ENCODE measurements at regions not wholly inside any gene's neighbourhood (a gene's known extent, or its start where the extent isn't known, plus 50 kb on each side); places are given as distances from the start of the nearest gene placed in this dataset.

DNA sequence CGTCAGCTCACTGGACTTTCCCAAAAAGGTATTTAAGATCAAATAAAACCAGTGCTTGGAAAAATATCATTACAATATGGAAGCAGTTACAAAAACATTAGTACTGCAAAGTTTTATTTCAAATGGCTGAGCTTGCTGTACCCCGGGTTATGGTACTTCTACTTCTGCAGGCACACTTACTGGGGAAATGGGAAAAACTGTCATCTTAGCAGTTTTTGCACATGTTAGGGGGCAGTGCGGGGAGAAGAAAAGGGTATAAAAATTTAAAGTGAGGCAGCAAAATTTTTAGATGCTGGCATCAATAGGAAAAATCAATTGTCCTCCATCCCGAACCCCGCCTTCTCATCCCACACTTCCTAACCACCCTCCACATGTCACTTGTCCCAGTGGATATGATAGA is 133.4 kb downstream of the ATG4C start:
- TF ChIP-seq ZNF565 (CRISPR knock-in tag; conservative IDR thresholded peaks at IDR 0.05; ENCODE audit: low read depth): no peak
- TF ChIP-seq ZFP30 (CRISPR knock-in tag; IDR thresholded peaks at IDR 0.05): no peak
- TF ChIP-seq GLIS3 (CRISPR knock-in tag; IDR thresholded peaks at IDR 0.05): no peak
- TF ChIP-seq ISL1 (CRISPR knock-in tag; IDR thresholded peaks at IDR 0.05): no peak
- TF ChIP-seq TCF4 (CRISPR knock-in tag; IDR thresholded peaks at IDR 0.05; ENCODE audit: borderline replicate concordance): no peak
- TF ChIP-seq, protein P1, sequence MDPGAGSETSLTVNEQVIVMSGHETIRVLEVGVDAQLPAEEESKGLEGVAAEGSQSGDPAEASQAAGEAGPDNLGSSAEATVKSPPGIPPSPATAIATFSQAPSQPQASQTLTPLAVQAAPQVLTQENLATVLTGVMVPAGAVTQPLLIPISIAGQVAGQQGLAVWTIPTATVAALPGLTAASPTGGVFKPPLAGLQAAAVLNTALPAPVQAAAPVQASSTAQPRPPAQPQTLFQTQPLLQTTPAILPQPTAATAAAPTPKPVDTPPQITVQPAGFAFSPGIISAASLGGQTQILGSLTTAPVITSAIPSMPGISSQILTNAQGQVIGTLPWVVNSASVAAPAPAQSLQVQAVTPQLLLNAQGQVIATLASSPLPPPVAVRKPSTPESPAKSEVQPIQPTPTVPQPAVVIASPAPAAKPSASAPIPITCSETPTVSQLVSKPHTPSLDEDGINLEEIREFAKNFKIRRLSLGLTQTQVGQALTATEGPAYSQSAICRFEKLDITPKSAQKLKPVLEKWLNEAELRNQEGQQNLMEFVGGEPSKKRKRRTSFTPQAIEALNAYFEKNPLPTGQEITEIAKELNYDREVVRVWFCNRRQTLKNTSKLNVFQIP (CRISPR knock-in tag; IDR thresholded peaks at IDR 0.05; ENCODE audit: borderline replicate concordance, low read depth): no peak
- no peak for TF ChIP-seq OSR1 (CRISPR knock-in tag; IDR thresholded peaks at IDR 0.05)
- TF ChIP-seq CSDC2 (CRISPR knock-in tag; IDR thresholded peaks at IDR 0.05): no peak
- TF ChIP-seq, protein P2, sequence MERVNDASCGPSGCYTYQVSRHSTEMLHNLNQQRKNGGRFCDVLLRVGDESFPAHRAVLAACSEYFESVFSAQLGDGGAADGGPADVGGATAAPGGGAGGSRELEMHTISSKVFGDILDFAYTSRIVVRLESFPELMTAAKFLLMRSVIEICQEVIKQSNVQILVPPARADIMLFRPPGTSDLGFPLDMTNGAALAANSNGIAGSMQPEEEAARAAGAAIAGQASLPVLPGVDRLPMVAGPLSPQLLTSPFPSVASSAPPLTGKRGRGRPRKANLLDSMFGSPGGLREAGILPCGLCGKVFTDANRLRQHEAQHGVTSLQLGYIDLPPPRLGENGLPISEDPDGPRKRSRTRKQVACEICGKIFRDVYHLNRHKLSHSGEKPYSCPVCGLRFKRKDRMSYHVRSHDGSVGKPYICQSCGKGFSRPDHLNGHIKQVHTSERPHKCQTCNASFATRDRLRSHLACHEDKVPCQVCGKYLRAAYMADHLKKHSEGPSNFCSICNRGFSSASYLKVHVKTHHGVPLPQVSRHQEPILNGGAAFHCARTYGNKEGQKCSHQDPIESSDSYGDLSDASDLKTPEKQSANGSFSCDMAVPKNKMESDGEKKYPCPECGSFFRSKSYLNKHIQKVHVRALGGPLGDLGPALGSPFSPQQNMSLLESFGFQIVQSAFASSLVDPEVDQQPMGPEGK (CRISPR knock-in tag; IDR thresholded peaks at IDR 0.05; ENCODE audit: borderline replicate concordance): no peak
- TF ChIP-seq BACH2 (CRISPR knock-in tag; IDR thresholded peaks at IDR 0.05; ENCODE audit: borderline replicate concordance): no peak
- TF ChIP-seq ZNF8 (CRISPR knock-in tag; IDR thresholded peaks at IDR 0.05): no peak
- ATAC-seq: no peak

DNA sequence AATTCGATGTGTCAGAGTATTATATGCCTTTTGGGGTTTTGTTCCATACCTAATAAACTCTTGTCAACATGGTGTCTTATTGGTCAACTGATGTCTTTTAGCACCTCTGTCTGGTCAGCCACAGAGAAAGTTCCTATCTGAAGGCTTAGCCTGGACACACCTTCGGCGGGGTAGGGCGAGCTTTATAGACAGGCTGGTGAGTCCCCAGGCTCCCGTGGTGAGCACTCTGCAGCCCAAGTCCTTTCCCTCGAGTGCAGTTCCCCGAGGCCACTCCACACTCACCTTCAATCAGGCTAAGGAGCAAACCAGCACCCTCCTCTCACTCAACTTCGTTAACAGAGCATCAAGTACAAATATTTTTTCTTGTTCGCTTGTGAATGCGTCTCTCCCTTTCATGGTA is 133.9 kb downstream of the ATG4C start:
- ATAC-seq: no peak

More for the DNA sequence above, 133.9 kb downstream of the ATG4C start:
- TF ChIP-seq, protein P1 (CRISPR knock-in tag; IDR thresholded peaks at IDR 0.05; ENCODE audit: borderline replicate concordance, low read depth): no peak
- TF ChIP-seq, protein P3, sequence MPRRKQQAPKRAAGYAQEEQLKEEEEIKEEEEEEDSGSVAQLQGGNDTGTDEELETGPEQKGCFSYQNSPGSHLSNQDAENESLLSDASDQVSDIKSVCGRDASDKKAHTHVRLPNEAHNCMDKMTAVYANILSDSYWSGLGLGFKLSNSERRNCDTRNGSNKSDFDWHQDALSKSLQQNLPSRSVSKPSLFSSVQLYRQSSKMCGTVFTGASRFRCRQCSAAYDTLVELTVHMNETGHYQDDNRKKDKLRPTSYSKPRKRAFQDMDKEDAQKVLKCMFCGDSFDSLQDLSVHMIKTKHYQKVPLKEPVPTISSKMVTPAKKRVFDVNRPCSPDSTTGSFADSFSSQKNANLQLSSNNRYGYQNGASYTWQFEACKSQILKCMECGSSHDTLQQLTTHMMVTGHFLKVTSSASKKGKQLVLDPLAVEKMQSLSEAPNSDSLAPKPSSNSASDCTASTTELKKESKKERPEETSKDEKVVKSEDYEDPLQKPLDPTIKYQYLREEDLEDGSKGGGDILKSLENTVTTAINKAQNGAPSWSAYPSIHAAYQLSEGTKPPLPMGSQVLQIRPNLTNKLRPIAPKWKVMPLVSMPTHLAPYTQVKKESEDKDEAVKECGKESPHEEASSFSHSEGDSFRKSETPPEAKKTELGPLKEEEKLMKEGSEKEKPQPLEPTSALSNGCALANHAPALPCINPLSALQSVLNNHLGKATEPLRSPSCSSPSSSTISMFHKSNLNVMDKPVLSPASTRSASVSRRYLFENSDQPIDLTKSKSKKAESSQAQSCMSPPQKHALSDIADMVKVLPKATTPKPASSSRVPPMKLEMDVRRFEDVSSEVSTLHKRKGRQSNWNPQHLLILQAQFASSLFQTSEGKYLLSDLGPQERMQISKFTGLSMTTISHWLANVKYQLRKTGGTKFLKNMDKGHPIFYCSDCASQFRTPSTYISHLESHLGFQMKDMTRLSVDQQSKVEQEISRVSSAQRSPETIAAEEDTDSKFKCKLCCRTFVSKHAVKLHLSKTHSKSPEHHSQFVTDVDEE (CRISPR knock-in tag; IDR thresholded peaks at IDR 0.05): no peak
- no peak for TF ChIP-seq ZNF565 (CRISPR knock-in tag; conservative IDR thresholded peaks at IDR 0.05; ENCODE audit: low read depth)
- TF ChIP-seq, protein P4, sequence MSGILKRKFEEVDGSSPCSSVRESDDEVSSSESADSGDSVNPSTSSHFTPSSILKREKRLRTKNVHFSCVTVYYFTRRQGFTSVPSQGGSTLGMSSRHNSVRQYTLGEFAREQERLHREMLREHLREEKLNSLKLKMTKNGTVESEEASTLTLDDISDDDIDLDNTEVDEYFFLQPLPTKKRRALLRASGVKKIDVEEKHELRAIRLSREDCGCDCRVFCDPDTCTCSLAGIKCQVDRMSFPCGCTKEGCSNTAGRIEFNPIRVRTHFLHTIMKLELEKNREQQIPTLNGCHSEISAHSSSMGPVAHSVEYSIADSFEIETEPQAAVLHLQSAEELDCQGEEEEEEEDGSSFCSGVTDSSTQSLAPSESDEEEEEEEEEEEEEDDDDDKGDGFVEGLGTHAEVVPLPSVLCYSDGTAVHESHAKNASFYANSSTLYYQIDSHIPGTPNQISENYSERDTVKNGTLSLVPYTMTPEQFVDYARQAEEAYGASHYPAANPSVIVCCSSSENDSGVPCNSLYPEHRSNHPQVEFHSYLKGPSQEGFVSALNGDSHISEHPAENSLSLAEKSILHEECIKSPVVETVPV (CRISPR knock-in tag; IDR thresholded peaks at IDR 0.05): no peak
- TF ChIP-seq BACH2 (CRISPR knock-in tag; IDR thresholded peaks at IDR 0.05; ENCODE audit: borderline replicate concordance): no peak
- TF ChIP-seq, protein P5, sequence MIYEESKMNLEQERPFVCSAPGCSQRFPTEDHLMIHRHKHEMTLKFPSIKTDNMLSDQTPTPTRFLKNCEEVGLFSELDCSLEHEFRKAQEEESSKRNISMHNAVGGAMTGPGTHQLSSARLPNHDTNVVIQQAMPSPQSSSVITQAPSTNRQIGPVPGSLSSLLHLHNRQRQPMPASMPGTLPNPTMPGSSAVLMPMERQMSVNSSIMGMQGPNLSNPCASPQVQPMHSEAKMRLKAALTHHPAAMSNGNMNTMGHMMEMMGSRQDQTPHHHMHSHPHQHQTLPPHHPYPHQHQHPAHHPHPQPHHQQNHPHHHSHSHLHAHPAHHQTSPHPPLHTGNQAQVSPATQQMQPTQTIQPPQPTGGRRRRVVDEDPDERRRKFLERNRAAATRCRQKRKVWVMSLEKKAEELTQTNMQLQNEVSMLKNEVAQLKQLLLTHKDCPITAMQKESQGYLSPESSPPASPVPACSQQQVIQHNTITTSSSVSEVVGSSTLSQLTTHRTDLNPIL (CRISPR knock-in tag; IDR thresholded peaks at IDR 0.05; ENCODE audit: low read depth): no peak
- no peak for TF ChIP-seq ZNF70 (CRISPR knock-in tag; IDR thresholded peaks at IDR 0.05)
- TF ChIP-seq GLIS3 (CRISPR knock-in tag; IDR thresholded peaks at IDR 0.05): no peak
- no peak for TF ChIP-seq ZC3H10 (CRISPR knock-in tag; IDR thresholded peaks at IDR 0.05)
- no peak for TF ChIP-seq SNAI2 (CRISPR knock-in tag; IDR thresholded peaks at IDR 0.05)
- no peak for TF ChIP-seq ESRRG (CRISPR knock-in tag; IDR thresholded peaks at IDR 0.05)
- no peak for TF ChIP-seq TOX (CRISPR knock-in tag; IDR thresholded peaks at IDR 0.05; ENCODE audit: borderline replicate concordance)
- TF ChIP-seq ZFP3 (CRISPR knock-in tag; IDR thresholded peaks at IDR 0.05): no peak
- no peak for TF ChIP-seq ARNTL (CRISPR knock-in tag; IDR thresholded peaks at IDR 0.05; ENCODE audit: borderline replicate concordance, low read depth)
